ENCODE measurements at regions not wholly inside any gene's neighbourhood (a gene's known extent, or its start where the extent isn't known, plus 50 kb on each side); places are given as distances from the start of the nearest gene placed in this dataset.

DNA sequence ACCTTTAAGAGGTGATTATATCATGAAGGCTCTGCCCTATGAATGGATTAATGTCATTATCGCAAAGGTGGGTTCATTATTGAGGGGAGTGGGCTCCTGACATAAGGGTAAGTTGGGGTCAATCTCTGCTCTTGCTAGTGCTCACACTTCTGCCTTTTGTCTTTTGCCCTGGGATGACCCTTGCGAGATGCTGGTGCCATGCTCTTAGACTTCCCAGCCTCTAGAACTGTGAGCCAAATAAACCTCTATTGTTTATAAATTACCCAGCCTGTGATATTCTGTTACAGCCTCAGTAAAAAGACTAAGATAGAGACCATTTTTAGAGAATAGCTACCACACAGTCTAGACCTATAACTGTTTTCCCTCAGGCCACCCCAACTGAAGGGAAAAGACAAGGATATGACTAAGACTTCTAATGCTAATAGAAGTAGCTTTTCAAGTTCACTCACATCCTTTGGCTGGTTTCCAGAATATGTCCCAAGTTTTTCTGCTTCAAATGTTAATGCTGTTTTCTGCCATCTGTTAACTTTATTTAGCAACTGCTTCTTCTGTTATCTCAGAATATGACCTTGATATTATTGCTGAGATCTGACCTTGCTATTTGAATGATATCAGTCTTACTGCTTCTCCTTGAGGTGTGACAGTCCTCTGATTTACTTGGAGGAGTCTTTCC is 65.1 kb upstream of the STAM2 start:
- TF ChIP-seq, protein P1, sequence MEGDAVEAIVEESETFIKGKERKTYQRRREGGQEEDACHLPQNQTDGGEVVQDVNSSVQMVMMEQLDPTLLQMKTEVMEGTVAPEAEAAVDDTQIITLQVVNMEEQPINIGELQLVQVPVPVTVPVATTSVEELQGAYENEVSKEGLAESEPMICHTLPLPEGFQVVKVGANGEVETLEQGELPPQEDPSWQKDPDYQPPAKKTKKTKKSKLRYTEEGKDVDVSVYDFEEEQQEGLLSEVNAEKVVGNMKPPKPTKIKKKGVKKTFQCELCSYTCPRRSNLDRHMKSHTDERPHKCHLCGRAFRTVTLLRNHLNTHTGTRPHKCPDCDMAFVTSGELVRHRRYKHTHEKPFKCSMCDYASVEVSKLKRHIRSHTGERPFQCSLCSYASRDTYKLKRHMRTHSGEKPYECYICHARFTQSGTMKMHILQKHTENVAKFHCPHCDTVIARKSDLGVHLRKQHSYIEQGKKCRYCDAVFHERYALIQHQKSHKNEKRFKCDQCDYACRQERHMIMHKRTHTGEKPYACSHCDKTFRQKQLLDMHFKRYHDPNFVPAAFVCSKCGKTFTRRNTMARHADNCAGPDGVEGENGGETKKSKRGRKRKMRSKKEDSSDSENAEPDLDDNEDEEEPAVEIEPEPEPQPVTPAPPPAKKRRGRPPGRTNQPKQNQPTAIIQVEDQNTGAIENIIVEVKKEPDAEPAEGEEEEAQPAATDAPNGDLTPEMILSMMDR (IDR thresholded peaks at IDR 0.05; ENCODE audit: low read depth, low read length) = no peak
- TF ChIP-seq, protein P2, sequence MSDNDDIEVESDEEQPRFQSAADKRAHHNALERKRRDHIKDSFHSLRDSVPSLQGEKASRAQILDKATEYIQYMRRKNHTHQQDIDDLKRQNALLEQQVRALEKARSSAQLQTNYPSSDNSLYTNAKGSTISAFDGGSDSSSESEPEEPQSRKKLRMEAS (IDR thresholded peaks at IDR 0.05; ENCODE audit: low read depth, low read length) = no peak
- TF ChIP-seq MYC (IDR thresholded peaks at IDR 0.05; ENCODE audit: low read depth, low read length) (no peak), POLR2A (IDR thresholded peaks at IDR 0.05; ENCODE audit: extremely low read depth, insufficient read length) (no peak)

Data from NB4 (cell line).